Ascending aorta (tissue), 2 donors: ENCODE measurements at regions not wholly inside any gene's neighbourhood (a gene's known extent, or its start where the extent isn't known, plus 50 kb on each side); places are given as distances from the start of the nearest gene placed in this dataset.

Experiments
- DNase-seq, 2 donors: peaks; one replicate each; pipeline ENCODE4 v3.0.0-alpha.2; 2019; ENCODE audit warnings: low spot score in 2 of 2
- H3K27ac ChIP-seq, 2 donors: fragments of 200-600 bp; sonication (generic); one replicate each; pipeline ENCODE4 v1.5.1; 2016 to 2017; ENCODE audit warnings: mild to moderate bottlenecking in 1 of 2
- H3K27me3 ChIP-seq: fragments of 200-600 bp; sonication (generic); one replicate; pipeline ENCODE4 v1.5.1; 2017
- H3K36me3 ChIP-seq, 2 donors: fragments of 200-600 bp; sonication (generic); one replicate each; pipeline ENCODE4 v1.5.1; 2016
- H3K4me1 ChIP-seq, 2 donors: fragments of 200-600 bp; sonication (generic); one replicate each; pipeline ENCODE4 v1.5.1; 2016 to 2017; ENCODE audit warnings: mild to moderate bottlenecking in 1 of 2
- H3K4me3 ChIP-seq, 2 donors: fragments of 200-600 bp; sonication (generic); one replicate each; pipeline ENCODE4 v1.5.1; 2016 to 2017; ENCODE audit warnings: mild to moderate bottlenecking in 1 of 2
- H3K9me3 ChIP-seq, 2 donors: fragments of 200-600 bp; sonication (generic); one replicate each; pipeline ENCODE4 v1.5.1; 2016
- CTCF ChIP-seq, 3 experiments: fragments of 200-600 bp in 2 of 3; fragments of 450-650 bp in 1 of 3; sonication (generic) in 2 of 3; IDR thresholded peaks; one replicate each; pipeline ENCODE4 v1.5.1; 2016 to 2019; ENCODE audit warnings: antibody characterized with exemption in 3 of 3, mild to moderate bottlenecking in 1 of 3, moderate library complexity in 1 of 3
- intact Hi-C: fragments of 100-400 bp; cut with DNase I; formaldehyde crosslinking; loops from one replicate; pipeline ENCODE4 v1.15.1; 2023

GRCh38 chr5:120895660-120896059 is 431.6 kb downstream of the PRR16 start:
- intact Hi-C loops = no loop called here

GRCh38 chr5:120901199-120901598 is 437.1 kb downstream of the PRR16 start:
- intact Hi-C loops = no loop called here
- no peak overlapping the region for H3K4me3 ChIP-seq
- no peaks in the 10 kb centered on the region for H3K4me1 ChIP-seq
- no peaks in the 10 kb centered on the region for H3K36me3 ChIP-seq
- no peaks in the 10 kb centered on the region for H3K27me3 ChIP-seq
- H3K9me3 ChIP-seq = no peaks in the 10 kb centered on the region
- no peak overlapping the region for H3K27ac ChIP-seq
- no peak for DNase-seq
- TF ChIP-seq CTCF (IDR thresholded peaks at IDR 0.05) = no peak

More at GRCh38 chr5:120895660-120896059, 431.6 kb downstream of the PRR16 start:
- H3K27me3 ChIP-seq = no peaks in the 10 kb centered on the region
- no peak for TF ChIP-seq CTCF (IDR thresholded peaks at IDR 0.05)
- H3K36me3 ChIP-seq = no peaks in the 10 kb centered on the region
- H3K4me3 ChIP-seq = no peak overlapping the region
- no peaks in the 10 kb centered on the region for H3K9me3 ChIP-seq
- no peak for DNase-seq
- H3K27ac ChIP-seq = no peak overlapping the region
- H3K4me1 ChIP-seq = no peaks in the 10 kb centered on the region

- TF ChIP-seq CTCF (IDR thresholded peaks at IDR 0.05) = no peak
- H3K36me3 ChIP-seq = no peaks in the 10 kb centered on the region
These were observed 443.9 kb downstream of the PRR16 start for GRCh38 chr5:120907953-120908352.

GRCh38 chr5:120910629-120911028 is 446.5 kb downstream of the PRR16 start:
- Histone ChIP-seq H3K27ac (no peak overlapping the region), H3K27me3 (no peaks in the 10 kb centered on the region), H3K36me3 (no peaks in the 10 kb centered on the region), H3K4me3 (no peak overlapping the region), H3K9me3 (no peaks in the 10 kb centered on the region), H3K4me1 (no peaks in the 10 kb centered on the region)
- DNase-seq = no peak
- intact Hi-C loops = no loop called here
- TF ChIP-seq CTCF (IDR thresholded peaks at IDR 0.05) = no peak

More at GRCh38 chr5:120907953-120908352, 443.9 kb downstream of the PRR16 start:
- DNase-seq = no peak
- intact Hi-C loops = no loop called here
- no peak overlapping the region for H3K4me3 ChIP-seq
- no peak overlapping the region for H3K27ac ChIP-seq
- no peaks in the 10 kb centered on the region for H3K9me3 ChIP-seq
- H3K27me3 ChIP-seq = no peaks in the 10 kb centered on the region
- no peaks in the 10 kb centered on the region for H3K4me1 ChIP-seq

GRCh38 chr5:120913396-120913795 is 449.3 kb downstream of the PRR16 start:
- intact Hi-C loops = no loop called here
- TF ChIP-seq CTCF (IDR thresholded peaks at IDR 0.05) = no peak
- H3K4me3 ChIP-seq = no peak overlapping the region
- no peaks in the 10 kb centered on the region for H3K4me1 ChIP-seq
- no peaks in the 10 kb centered on the region for H3K36me3 ChIP-seq
- H3K27me3 ChIP-seq = no peaks in the 10 kb centered on the region
- H3K27ac ChIP-seq = no peak overlapping the region
- no peaks in the 10 kb centered on the region for H3K9me3 ChIP-seq
- no peak for DNase-seq

- intact Hi-C loops = no loop called here
- H3K27me3 ChIP-seq = no peaks in the 10 kb centered on the region
- DNase-seq = no peak
- no peaks in the 10 kb centered on the region for H3K9me3 ChIP-seq
- no peaks in the 10 kb centered on the region for H3K4me1 ChIP-seq
- H3K4me3 ChIP-seq = no peak overlapping the region
- TF ChIP-seq CTCF (IDR thresholded peaks at IDR 0.05) = no peak
- H3K36me3 ChIP-seq = no peaks in the 10 kb centered on the region
- no peak overlapping the region for H3K27ac ChIP-seq
These were observed 453.2 kb downstream of the PRR16 start for GRCh38 chr5:120917214-120917758.
